ENCODE measurements at regions not wholly inside any gene's neighbourhood (a gene's known extent, or its start where the extent isn't known, plus 50 kb on each side); places are given as distances from the start of the nearest gene placed in this dataset.
"Not testable (repeated sequence)": the region's sequence is repeated elsewhere in the genome, so short reads cannot be mapped to it uniquely, and the experiment has no call there.

DNA sequence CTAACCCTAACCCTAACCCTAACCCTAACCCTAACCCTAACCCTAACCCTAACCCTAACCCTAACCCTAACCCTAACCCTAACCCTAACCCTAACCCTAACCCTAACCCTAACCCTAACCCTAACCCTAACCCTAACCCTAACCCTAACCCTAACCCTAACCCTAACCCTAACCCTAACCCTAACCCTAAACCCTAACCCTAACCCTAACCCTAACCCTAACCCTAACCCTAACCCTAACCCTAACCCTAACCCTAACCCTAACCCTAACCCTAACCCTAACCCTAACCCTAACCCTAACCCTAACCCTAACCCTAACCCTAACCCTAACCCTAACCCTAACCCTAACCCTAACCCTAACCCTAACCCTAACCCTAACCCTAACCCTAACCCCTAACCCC lies 80.6 kb upstream of the PLEKHG4B start:
- H3K27me3 ChIP-seq; DNase-seq; H3K4me1 ChIP-seq; H3K9me3 ChIP-seq; ATAC-seq; H3K4me3 ChIP-seq; intact Hi-C loops (cut with DNase I); H3K27ac ChIP-seq; H3K36me3 ChIP-seq: not testable (repeated sequence)

DNA sequence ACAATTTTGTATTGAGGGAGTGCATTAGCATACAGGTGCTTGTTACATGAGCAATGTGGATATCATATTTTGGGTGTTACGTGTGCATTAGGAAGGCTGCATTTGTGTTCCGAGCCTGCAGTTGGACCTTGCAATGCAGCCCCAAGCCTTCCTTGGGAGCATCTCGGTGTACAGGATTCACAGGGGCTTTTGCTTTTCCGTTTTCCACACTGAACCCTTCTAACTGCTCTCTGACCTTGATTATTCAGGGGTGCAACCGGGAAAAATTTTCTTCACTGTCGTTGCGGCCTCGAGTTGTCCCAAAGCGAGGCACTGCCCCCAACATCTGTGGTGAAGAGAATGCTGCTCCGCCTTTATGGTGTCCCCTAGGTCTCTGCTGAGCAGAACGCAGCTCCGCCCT lies 80.1 kb upstream of the PLEKHG4B start:
- H3K36me3 ChIP-seq: no peaks in the 10 kb centered on the region
- DNase-seq (no peak), ATAC-seq (no peak)
- H3K4me1 ChIP-seq: no peaks in the 10 kb centered on the region
- WGBS, 4 donors: 74 to 81% (median 78%) methylated on average over 12 of the region's 12 CpGs
- H3K9me3 ChIP-seq: no peaks in the 10 kb centered on the region
- no peaks in the 10 kb centered on the region for H3K27me3 ChIP-seq
- intact Hi-C loops (cut with DNase I): no loop called here
- no peak for TF ChIP-seq POLR2A (IDR thresholded peaks at IDR 0.05)
- TF ChIP-seq, protein P1, sequence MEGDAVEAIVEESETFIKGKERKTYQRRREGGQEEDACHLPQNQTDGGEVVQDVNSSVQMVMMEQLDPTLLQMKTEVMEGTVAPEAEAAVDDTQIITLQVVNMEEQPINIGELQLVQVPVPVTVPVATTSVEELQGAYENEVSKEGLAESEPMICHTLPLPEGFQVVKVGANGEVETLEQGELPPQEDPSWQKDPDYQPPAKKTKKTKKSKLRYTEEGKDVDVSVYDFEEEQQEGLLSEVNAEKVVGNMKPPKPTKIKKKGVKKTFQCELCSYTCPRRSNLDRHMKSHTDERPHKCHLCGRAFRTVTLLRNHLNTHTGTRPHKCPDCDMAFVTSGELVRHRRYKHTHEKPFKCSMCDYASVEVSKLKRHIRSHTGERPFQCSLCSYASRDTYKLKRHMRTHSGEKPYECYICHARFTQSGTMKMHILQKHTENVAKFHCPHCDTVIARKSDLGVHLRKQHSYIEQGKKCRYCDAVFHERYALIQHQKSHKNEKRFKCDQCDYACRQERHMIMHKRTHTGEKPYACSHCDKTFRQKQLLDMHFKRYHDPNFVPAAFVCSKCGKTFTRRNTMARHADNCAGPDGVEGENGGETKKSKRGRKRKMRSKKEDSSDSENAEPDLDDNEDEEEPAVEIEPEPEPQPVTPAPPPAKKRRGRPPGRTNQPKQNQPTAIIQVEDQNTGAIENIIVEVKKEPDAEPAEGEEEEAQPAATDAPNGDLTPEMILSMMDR (IDR thresholded peaks at IDR 0.05): no peak
- no peak overlapping the region for H3K4me3 ChIP-seq
- H3K27ac ChIP-seq: no peak overlapping the region

DNA sequence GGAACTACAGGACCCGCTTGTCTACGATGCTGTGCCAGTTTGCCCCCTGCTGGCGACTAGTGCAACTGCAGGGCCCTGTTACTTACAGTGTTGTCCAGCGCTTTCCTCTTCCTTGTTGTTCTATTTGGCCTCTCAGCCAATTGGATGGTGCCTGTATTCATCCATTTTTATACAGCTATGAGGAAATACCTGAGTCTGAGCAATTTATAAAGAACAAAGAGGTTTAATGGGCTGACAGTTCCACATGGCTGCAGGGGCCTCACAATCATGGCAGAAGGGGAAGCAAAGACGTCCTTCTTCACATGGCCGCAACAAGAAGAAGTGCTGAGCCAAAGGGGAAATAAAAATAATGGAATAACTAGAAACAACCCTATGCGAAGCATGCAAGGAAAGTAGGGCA lies 78.7 kb upstream of the PLEKHG4B start:
- 64 to 80% (median 72%) methylated on average over 7 of the region's 7 CpGs for WGBS, 4 donors
- ATAC-seq: no peak
- TF ChIP-seq, protein P1 (IDR thresholded peaks at IDR 0.05): no peak
- TF ChIP-seq POLR2A (IDR thresholded peaks at IDR 0.05): no peak
- intact Hi-C loops (cut with DNase I): no loop called here
- Histone ChIP-seq H3K4me3 (no peak overlapping the region), H3K36me3 (no peaks in the 10 kb centered on the region), H3K9me3 (no peaks in the 10 kb centered on the region), H3K27ac (no peak overlapping the region), H3K4me1 (no peaks in the 10 kb centered on the region), H3K27me3 (no peaks in the 10 kb centered on the region)
- no peak for DNase-seq

DNA sequence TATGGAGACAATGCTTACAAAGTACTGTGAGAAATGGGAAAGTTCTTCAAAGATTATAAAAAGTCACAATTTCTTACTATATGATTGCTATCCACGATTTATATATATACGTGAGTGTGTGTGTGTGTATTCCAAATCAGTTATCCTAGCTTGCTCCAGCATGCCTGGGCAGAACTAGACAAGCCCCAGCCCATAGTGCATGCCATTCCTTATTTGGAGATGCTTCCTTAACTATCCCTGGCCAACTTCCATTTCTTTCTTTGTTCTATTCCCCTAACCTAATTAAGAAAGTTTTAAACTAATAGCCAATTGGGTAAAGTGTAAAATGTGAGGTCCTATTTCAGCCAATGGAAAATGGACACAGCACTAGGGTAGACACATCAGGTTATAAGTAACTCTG lies 77.3 kb upstream of the PLEKHG4B start:
- ATAC-seq; H3K9me3 ChIP-seq; H3K4me1 ChIP-seq; H3K27ac ChIP-seq; DNase-seq; H3K4me3 ChIP-seq; intact Hi-C loops (cut with DNase I); H3K27me3 ChIP-seq; H3K36me3 ChIP-seq: not testable (repeated sequence)
- 39 to 52% (median 47%) methylated on average over 2 of the region's 2 CpGs for WGBS, 4 donors

DNA sequence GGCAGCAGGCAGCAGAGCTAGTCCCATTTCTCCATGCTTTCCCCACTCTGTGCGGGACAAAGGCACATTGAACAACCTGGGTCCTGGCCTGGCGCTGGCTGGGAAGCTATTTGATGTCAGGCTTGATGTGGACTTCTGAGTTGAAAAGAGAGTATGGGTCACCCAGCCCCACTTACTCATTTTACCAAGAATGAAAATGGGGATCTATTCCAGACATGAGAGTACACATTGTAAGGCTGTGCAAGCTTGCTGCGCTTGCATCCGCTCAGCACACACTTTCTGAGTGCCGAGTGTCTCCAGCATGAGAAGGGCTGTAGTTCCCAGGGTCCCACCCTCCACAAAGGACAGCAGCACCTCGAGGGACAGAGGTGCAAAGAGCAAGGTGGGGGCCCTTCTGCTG lies 71.7 kb upstream of the PLEKHG4B start:
- H3K4me1 ChIP-seq; H3K9me3 ChIP-seq; H3K36me3 ChIP-seq; H3K27me3 ChIP-seq; DNase-seq; H3K27ac ChIP-seq; ATAC-seq; H3K4me3 ChIP-seq; intact Hi-C loops (cut with DNase I): not testable (repeated sequence)
- WGBS, 4 donors: 77 to 83% (median 79%) methylated on average over 6 of the region's 6 CpGs

DNA sequence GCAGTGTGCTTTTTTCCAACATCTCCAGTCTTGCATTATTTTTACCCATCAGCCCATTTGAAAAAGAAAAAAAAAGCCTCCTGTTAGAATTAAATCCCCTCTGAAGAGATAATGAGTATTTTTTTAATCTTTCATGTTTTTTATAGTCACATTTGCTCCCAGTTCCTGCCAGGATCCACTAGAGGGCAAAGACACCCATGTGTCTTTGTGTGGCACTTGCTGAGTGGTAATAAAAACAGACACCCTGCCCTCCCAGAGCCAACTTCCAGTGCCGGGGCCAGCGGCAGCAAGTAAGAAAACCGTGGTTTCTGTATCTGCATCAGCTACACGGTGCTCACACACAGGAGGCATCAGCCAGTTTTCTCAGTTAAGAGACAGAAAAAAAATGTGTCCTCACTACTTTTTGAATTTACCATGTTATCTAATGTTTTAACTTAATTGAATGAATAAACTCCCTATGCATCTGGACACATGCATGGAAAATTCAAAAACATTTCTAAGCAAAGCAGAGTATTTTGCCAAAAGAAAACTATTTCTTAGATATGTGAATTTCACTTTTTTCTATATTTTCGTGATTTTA lies 70.2 kb upstream of the PLEKHG4B start:
- Histone ChIP-seq H3K9me3 (no peaks in the 10 kb centered on the region), H3K4me3 (no peak overlapping the region), H3K27ac (no peak overlapping the region), H3K4me1 (no peaks in the 10 kb centered on the region), H3K27me3 (peaks cover 0 to 7% (median 0%) of the 10 kb centered on the region in 9 donors), H3K36me3 (no peaks in the 10 kb centered on the region)
- DNase-seq: no peak
- WGBS, 4 donors: 35 to 49% (median 37%) methylated on average over 5 of the region's 5 CpGs
- intact Hi-C loops (cut with DNase I): no loop called here
- ATAC-seq: no peak
- TF ChIP-seq, protein P1 (IDR thresholded peaks at IDR 0.05): peak in 10 of 12 donors; percentile 18 to 42 (median 26)
- no peak for TF ChIP-seq POLR2A (IDR thresholded peaks at IDR 0.05)

DNA sequence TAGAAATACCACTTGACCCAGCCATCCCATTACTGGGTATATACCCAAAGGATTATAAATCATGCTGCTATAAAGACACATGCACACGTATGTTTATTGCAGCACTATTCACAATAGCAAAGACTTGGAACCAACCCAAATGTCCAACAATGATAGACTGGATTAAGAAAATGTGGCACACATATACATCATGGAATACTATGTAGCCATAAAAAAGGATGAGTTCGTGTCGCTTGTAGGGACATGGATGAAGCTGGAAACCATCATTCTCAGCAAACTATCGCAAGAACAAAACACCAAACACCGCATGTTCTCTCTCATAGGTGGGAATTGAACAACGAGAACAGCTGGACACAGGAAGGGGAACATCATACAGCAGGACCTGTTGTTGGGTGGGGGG lies 68.1 kb upstream of the PLEKHG4B start:
- H3K4me3 ChIP-seq; intact Hi-C loops (cut with DNase I); H3K27ac ChIP-seq; H3K4me1 ChIP-seq; DNase-seq; H3K9me3 ChIP-seq; ATAC-seq; H3K27me3 ChIP-seq; H3K36me3 ChIP-seq: not testable (repeated sequence)
- 78 to 81% (median 79%) methylated on average over 5 to 6 of the region's 6 CpGs for WGBS, 4 donors

DNA sequence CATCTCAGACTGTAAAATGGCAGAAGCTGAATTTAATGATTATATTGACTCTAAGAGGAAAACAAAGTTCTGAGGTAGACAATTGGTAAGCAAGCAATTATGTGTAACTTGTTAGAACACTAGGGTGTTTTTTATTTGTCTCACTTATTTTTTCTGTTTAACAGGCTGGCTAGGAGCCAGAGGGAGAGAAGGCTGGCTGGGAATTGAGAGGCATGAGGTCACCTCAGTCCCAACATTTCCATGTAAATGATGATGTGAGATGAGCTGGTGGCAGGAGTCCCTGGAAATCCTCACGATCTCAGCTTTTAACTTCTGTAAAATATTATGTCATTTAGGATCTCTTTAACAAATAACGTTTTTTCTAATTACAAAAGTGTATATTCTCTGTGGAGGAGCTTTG lies 66.9 kb upstream of the PLEKHG4B start:
- H3K4me1 ChIP-seq; H3K27ac ChIP-seq; H3K4me3 ChIP-seq; DNase-seq; H3K9me3 ChIP-seq; H3K36me3 ChIP-seq; ATAC-seq; H3K27me3 ChIP-seq; intact Hi-C loops (cut with DNase I): not testable (repeated sequence)
- WGBS, 4 donors: 25 to 41% (median 31%) methylated on average over 2 of the region's 2 CpGs

Measured in heart left ventricle (tissue), 16 donors.